ENCODE measurements at regions not wholly inside any gene's neighbourhood (a gene's known extent, or its start where the extent isn't known, plus 50 kb on each side); places are given as distances from the start of the nearest gene placed in this dataset.

DNA sequence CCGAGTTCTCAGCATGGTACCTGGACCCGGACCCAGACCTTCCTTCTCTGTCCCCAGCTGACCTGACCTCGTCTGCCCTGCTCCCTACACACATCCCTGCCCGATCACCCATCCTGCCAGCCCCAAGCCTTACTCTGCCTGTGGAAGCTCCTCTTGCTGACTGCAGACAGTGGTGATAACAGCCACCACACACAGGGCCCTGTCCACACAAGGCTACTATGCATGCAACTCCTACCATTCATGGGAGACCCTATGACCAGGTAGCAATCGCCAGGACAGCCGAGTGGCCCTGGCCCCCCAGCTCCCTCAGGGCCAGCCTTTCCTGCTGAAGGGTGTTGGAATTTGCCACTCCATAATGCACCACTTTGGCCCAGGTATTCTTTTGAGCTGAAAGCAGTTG is 233.6 kb downstream of the BRD1 start:
- TF ChIP-seq EZH2phosphoT487 (IDR thresholded peaks at IDR 0.05; ENCODE audit: borderline replicate concordance, low read length), result no peak
- TF ChIP-seq, protein P1, sequence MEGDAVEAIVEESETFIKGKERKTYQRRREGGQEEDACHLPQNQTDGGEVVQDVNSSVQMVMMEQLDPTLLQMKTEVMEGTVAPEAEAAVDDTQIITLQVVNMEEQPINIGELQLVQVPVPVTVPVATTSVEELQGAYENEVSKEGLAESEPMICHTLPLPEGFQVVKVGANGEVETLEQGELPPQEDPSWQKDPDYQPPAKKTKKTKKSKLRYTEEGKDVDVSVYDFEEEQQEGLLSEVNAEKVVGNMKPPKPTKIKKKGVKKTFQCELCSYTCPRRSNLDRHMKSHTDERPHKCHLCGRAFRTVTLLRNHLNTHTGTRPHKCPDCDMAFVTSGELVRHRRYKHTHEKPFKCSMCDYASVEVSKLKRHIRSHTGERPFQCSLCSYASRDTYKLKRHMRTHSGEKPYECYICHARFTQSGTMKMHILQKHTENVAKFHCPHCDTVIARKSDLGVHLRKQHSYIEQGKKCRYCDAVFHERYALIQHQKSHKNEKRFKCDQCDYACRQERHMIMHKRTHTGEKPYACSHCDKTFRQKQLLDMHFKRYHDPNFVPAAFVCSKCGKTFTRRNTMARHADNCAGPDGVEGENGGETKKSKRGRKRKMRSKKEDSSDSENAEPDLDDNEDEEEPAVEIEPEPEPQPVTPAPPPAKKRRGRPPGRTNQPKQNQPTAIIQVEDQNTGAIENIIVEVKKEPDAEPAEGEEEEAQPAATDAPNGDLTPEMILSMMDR (IDR thresholded peaks at IDR 0.05; ENCODE audit: low read depth, low read length, poor library complexity, severe bottlenecking), result no peak
